Neural progenitor cell (in vitro differentiated cells): ENCODE measurements at regions not wholly inside any gene's neighbourhood (a gene's known extent, or its start where the extent isn't known, plus 50 kb on each side); places are given as distances from the start of the nearest gene placed in this dataset.
A peak's percentile ranks its signal among the peaks of the same experiment; 100 is the strongest.

Experiments used
- DNase-seq: peaks from one replicate; pipeline ENCODE4 v3.0.0-alpha.2; 2016; ENCODE audit warnings: low spot score
- H2AFZ ChIP-seq: fragments of 200-600 bp; sonication (generic); replicated peaks from 2 replicates; pipeline ENCODE4 v1.6.1; 2016; ENCODE audit warnings: antibody characterized with exemption
- H3F3A ChIP-seq: fragments of 200-600 bp; sonication (generic); 2 replicates; pipeline ENCODE4 v1.6.1; 2016; ENCODE audit warnings: antibody characterized with exemption, low read depth
- H3K27ac ChIP-seq: fragments of 200-600 bp; sonication (generic); 2 replicates; pipeline ENCODE4 v1.5.1; 2016; ENCODE audit warnings: mild to moderate bottlenecking
- H3K27me3 ChIP-seq: fragments of 200-600 bp; sonication (generic); 2 replicates; pipeline ENCODE4 v1.6.1; 2016; ENCODE audit warnings: mild to moderate bottlenecking, moderate library complexity
- H3K36me3 ChIP-seq: fragments of 200-600 bp; sonication (generic); 2 replicates; pipeline ENCODE4 v1.5.1; 2016
- H3K4me1 ChIP-seq: fragments of 200-600 bp; sonication (generic); 2 replicates; pipeline ENCODE4 v1.6.1; 2016; ENCODE audit warnings: mixed run types
- H3K4me2 ChIP-seq: fragments of 200-600 bp; sonication (generic); 2 replicates; pipeline ENCODE4 v1.6.1; 2016
- H3K4me3 ChIP-seq: fragments of 200-600 bp; sonication (generic); 2 replicates; pipeline ENCODE4 v1.5.1; 2016
- H3K79me2 ChIP-seq: fragments of 200-600 bp; sonication (generic); 2 replicates; pipeline ENCODE4 v1.6.1; 2016; ENCODE audit warnings: low read depth
- H3K9ac ChIP-seq: fragments of 200-600 bp; sonication (generic); 2 replicates; pipeline ENCODE4 v1.6.1; 2016
- H3K9me3 ChIP-seq: fragments of 200-600 bp; sonication (generic); 2 replicates; pipeline ENCODE4 v1.5.1; 2016; ENCODE audit warnings: low read depth
- H4K20me1 ChIP-seq: fragments of 200-600 bp; sonication (generic); 2 replicates; pipeline ENCODE4 v1.6.1; 2016; ENCODE audit warnings: low read depth
- H3K27ac Mint-ChIP-seq: 3 replicates; pipeline ENCODE4 v1.8.0; 2021; ENCODE audit warnings: mixed read lengths
- H3K27me3 Mint-ChIP-seq: 2 replicates; pipeline ENCODE4 v1.8.0; 2022; ENCODE audit warnings: low read depth, mild to moderate bottlenecking, inconsistent platforms, moderate library complexity, mixed read lengths; ENCODE audit not compliant: insufficient read depth
- H3K36me3 Mint-ChIP-seq: 3 replicates; pipeline ENCODE4 v1.8.0; 2021; ENCODE audit warnings: mixed read lengths
- H3K4me1 Mint-ChIP-seq: 3 replicates; pipeline ENCODE4 v1.8.0; 2021; ENCODE audit warnings: mixed read lengths
- H3K4me3 Mint-ChIP-seq: 3 replicates; pipeline ENCODE4 v1.8.0; 2021; ENCODE audit warnings: mild to moderate bottlenecking, moderate library complexity, mixed read lengths
- H3K9me3 Mint-ChIP-seq: 3 replicates; pipeline ENCODE4 v1.8.0; 2020; ENCODE audit warnings: mixed read lengths
- CTCF ChIP-seq: fragments of 200-600 bp; sonication (generic); IDR thresholded peaks from 2 replicates; pipeline ENCODE4 v1.5.1; 2017; ENCODE audit warnings: antibody characterized with exemption, mild to moderate bottlenecking
- EZH2 ChIP-seq: fragments of 200-600 bp; sonication (generic); IDR thresholded peaks from 2 replicates; pipeline ENCODE4 v1.6.1; 2017; ENCODE audit warnings: antibody characterized with exemption, mild to moderate bottlenecking, moderate library complexity
- EZH2phosphoT487 ChIP-seq: fragments of 200-600 bp; sonication (generic); IDR thresholded peaks from 2 replicates; pipeline ENCODE4 v1.6.1; 2017; ENCODE audit warnings: antibody characterized with exemption

DNA sequence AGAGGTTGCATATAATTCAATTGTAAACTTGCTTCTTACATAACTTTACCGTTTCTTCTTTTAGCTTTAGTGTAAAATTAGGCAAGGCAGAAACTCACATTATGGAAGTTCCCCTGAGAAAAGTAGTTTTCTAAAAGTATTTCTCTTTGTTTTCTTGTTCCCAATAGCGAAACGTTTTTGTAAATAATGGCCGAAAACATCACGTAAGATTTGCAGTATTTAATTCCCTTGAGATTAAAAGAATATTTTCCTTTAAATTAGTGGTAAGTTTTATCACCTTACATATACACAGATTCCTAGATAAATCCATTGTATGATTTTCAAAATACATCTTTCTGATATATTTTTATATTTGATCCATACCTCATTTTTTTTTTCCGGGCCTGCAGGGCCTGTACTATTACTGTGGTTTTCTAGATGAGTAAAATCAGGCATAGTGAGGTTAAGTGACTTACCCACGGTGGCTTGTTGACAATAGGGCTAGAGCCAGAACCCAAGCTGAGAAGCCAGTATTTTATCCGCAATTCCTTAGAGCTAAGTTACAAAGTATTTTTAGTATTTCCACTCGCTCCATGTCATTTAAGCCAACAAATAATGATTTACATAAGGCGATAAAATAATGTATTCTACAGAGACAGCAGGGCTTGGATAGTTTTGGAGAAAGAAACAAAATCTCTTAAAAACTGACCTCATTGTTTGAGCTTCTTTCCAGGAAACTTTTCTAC, 82.2 kb upstream of the VEGFC start:
- Histone ChIP-seq H3K36me3 (no peaks in the 10 kb centered on the region), H4K20me1 (no peaks in the 10 kb centered on the region), H3K27me3 (no peaks in the 10 kb centered on the region), H3K79me2 (no peaks in the 10 kb centered on the region), H3K9me3 (no peaks in the 10 kb centered on the region), H3F3A (no peaks in the 10 kb centered on the region), H3K4me1 (peaks cover 6% of the 10 kb centered on the region), H3K27ac (no peak overlapping the region), H2AFZ (no peak overlapping the region), H3K4me2 (peak overlapping the region; percentile 8), H3K9ac (no peak overlapping the region), H3K4me3 (no peak overlapping the region)
- no peak for DNase-seq
- TF ChIP-seq EZH2 (no peak), CTCF (no peak), EZH2phosphoT487 (no peak)
- Mint-ChIP-seq H3K4me1 (peaks cover 9% of the 10 kb centered on the region), H3K27ac (no peak overlapping the region), H3K4me3 (no peak overlapping the region), H3K36me3 (no peaks in the 10 kb centered on the region), H3K27me3 (no peaks in the 10 kb centered on the region), H3K9me3 (peaks cover 6% of the 10 kb centered on the region)

DNA sequence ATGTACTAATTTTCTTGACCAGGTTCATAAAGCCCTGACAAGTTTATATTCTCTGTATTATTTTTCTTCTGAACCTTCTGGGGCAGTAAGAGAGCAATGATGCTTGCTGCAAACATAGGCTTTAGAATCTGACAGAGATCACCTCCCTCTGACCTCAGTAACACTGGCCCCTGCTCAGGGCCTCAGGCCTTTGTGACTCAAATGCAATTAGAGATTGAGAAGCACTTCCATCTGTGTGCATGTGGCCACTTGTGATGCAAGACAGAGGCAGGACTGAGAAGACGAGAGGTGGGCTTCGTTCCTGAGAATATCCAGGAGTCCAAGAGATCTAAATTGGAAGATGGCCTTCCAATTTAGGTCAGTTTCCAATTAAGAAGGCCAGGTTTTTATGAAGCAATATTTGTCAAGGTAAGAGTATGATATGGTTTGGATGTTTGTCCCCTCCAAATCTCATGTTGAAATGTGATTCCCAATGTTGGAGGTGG, 82.8 kb upstream of the VEGFC start:
- Histone ChIP-seq H3K9me3 (no peaks in the 10 kb centered on the region), H3K9ac (no peak overlapping the region), H3K27ac (no peak overlapping the region), H4K20me1 (no peaks in the 10 kb centered on the region), H3K36me3 (no peaks in the 10 kb centered on the region), H3K79me2 (no peaks in the 10 kb centered on the region), H3K27me3 (no peaks in the 10 kb centered on the region), H3K4me1 (peaks cover 6% of the 10 kb centered on the region), H3F3A (no peaks in the 10 kb centered on the region), H2AFZ (no peak overlapping the region), H3K4me3 (no peak overlapping the region), H3K4me2 (peak overlapping the region; percentile 8)
- TF ChIP-seq EZH2 (no peak), EZH2phosphoT487 (no peak), CTCF (no peak)
- no peaks in the 10 kb centered on the region for H3K36me3 Mint-ChIP-seq
- no peak overlapping the region for H3K4me3 Mint-ChIP-seq
- peaks cover 12% of the 10 kb centered on the region for H3K4me1 Mint-ChIP-seq
- DNase-seq: peak; percentile 33
- H3K27me3 Mint-ChIP-seq: peaks cover 2% of the 10 kb centered on the region
- H3K9me3 Mint-ChIP-seq: peaks cover 2% of the 10 kb centered on the region
- no peak overlapping the region for H3K27ac Mint-ChIP-seq

- Histone ChIP-seq H3K9ac (no peak overlapping the region), H3K27ac (no peak overlapping the region), H3K4me1 (peaks cover 6% of the 10 kb centered on the region), H3K4me2 (no peak overlapping the region), H3K36me3 (no peaks in the 10 kb centered on the region), H3K27me3 (no peaks in the 10 kb centered on the region), H3K79me2 (no peaks in the 10 kb centered on the region), H4K20me1 (no peaks in the 10 kb centered on the region), H3F3A (no peaks in the 10 kb centered on the region), H2AFZ (no peak overlapping the region), H3K9me3 (no peaks in the 10 kb centered on the region), H3K4me3 (no peak overlapping the region)
- no peak for TF ChIP-seq EZH2
- H3K27ac Mint-ChIP-seq: no peak overlapping the region
- H3K4me1 Mint-ChIP-seq: peaks cover 16% of the 10 kb centered on the region
- no peak for DNase-seq
- peaks cover 2% of the 10 kb centered on the region for H3K27me3 Mint-ChIP-seq
- no peaks in the 10 kb centered on the region for H3K36me3 Mint-ChIP-seq
- no peak overlapping the region for H3K4me3 Mint-ChIP-seq
- H3K9me3 Mint-ChIP-seq: peaks cover 2% of the 10 kb centered on the region
These were observed 86.8 kb upstream of the VEGFC start for GRCh38 chr4:176879380-176880116.

DNA sequence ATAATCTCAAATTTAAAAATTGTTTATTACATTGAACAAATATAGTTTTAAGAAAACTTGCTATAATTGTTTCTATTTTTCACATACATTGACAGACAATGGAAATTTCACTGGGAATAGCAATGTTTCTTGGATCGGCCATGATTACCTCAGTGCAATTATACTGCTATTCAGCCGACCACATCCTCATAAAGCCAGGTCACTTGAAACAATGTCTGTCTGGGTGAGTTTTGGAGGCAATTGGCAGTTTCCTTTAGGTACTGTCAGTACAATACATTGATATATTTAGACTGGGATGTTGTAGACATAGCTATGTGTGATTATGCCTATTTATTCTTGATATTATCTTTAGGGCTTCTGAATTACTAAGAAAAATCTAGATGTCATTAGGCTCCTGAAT, 89.5 kb upstream of the VEGFC start:
- Histone ChIP-seq H3K36me3 (no peaks in the 10 kb centered on the region), H4K20me1 (no peaks in the 10 kb centered on the region), H3K27ac (no peak overlapping the region), H3K27me3 (no peaks in the 10 kb centered on the region), H3F3A (no peaks in the 10 kb centered on the region), H3K4me2 (no peak overlapping the region), H3K4me3 (no peak overlapping the region), H2AFZ (no peak overlapping the region), H3K9me3 (no peaks in the 10 kb centered on the region), H3K9ac (no peak overlapping the region), H3K79me2 (no peaks in the 10 kb centered on the region), H3K4me1 (no peaks in the 10 kb centered on the region)
- Mint-ChIP-seq H3K27me3 (peaks cover 2% of the 10 kb centered on the region), H3K4me3 (no peak overlapping the region), H3K36me3 (no peaks in the 10 kb centered on the region), H3K4me1 (peaks cover 7% of the 10 kb centered on the region), H3K9me3 (no peaks in the 10 kb centered on the region), H3K27ac (no peak overlapping the region)
- TF ChIP-seq CTCF (no peak), EZH2 (no peak), EZH2phosphoT487 (no peak)
- no peak for DNase-seq
